Activated CD8-positive, alpha-beta memory T cell treated with anti-CD3 and anti-CD28 coated beads, Interleukin-2, amount 50 U/mL, for 1 hour (primary cell): ENCODE measurements at regions not wholly inside any gene's neighbourhood (a gene's known extent, or its start where the extent isn't known, plus 50 kb on each side); places are given as distances from the start of the nearest gene placed in this dataset.
"Not testable (repeated sequence)": the region's sequence is repeated elsewhere in the genome, so short reads cannot be mapped to it uniquely, and the experiment has no call there.

Experiments
- DNase-seq: peaks from one replicate; pipeline ENCODE4 v3.0.0-alpha.2; 2020; ENCODE audit errors: extremely low read depth

DNA sequence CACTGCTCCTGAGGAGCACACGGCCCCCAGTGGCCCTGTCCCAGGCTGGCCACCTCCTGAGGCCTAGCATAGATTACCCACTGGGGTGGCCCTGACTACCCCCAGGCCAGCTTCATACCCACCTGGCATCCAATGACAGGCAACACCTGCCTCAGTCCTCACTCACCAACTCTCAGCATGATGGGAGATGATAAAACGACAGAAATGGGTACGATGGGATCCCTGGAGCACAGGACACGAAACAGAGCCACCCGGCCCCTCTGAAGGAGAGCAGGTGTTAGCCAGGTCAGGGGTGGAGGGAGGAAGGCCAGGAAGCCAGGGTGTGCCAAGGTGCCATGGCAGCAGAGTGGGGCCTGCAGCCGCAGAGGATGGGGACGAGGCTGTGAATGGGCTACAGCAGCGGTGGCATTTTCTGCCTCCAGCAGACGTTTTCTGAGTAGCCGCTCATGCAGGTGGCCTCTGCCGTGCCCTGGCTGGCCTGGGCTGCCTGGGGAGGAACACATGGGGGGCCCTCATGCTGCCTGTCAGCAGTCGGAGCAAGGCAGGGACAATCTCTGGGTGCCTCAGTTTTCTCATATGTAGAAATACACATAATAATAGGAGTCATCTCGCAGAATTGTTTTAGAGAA is 50.2 kb upstream of the FGF3 start:
- DNase-seq: no peak

- DNase-seq: no peak
Measured at GRCh38 chr11:69870766-69871165, 51.5 kb upstream of the FGF3 start.

- no peak for DNase-seq
Measured at GRCh38 chr11:69873166-69874077, 54.2 kb upstream of the FGF3 start.

GRCh38 chr11:69874178-69874983 is 55.2 kb upstream of the FGF3 start:
- no peak for DNase-seq

DNA sequence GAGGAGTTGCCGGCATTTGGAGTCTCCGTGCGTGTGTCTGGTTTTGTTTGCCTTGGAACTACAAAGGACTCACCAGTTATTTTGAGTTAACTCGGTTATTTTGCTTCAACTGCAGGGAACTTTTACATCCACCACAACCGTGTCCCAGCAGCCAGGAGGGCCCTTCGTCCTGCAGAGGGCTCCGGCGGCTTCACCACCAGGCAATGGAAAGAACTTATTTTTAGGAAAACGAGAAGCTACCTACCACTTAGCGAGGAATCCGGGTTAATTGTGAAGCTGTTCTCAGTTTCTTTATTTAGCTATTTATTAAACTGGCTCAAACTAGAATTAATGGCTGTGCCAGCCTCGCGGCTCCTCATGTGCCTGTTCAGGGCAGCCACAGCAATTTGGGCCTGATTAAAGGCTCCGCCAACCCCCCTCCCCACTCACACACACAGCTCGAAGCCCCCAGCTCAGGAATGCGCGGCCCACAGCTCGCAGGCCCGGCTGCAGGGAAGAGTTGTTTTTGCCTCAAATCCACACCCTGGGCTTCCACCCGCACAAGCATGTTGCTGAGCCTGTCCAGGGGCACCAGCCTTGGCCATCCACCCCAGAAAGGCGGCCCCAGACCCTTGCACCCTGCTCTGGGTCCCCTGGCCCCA is 55.9 kb upstream of the FGF3 start:
- no peak for DNase-seq

DNA sequence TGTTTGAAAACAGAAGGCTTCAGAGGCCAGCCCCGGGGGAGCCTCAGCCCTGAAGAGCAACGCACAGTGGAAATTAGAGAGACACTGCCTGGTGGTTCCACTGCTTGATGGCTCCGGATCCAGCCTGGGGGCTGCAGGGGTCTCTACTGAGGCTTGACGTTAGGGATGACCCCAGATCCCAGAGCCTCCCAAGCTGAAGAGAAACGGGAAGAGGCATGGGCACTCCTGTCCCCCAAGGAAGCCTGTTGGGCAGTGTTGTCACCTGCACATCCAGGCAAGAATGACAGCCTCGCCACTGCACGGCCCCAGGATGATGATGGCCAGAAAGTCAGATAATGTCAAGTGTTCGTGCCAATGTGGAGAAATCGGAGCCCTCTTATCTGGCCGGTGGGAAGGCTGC is 56.8 kb upstream of the FGF3 start:
- no peak for DNase-seq

- DNase-seq: no peak
Measured at GRCh38 chr11:69877235-69877634, 58.0 kb upstream of the FGF3 start.

DNA sequence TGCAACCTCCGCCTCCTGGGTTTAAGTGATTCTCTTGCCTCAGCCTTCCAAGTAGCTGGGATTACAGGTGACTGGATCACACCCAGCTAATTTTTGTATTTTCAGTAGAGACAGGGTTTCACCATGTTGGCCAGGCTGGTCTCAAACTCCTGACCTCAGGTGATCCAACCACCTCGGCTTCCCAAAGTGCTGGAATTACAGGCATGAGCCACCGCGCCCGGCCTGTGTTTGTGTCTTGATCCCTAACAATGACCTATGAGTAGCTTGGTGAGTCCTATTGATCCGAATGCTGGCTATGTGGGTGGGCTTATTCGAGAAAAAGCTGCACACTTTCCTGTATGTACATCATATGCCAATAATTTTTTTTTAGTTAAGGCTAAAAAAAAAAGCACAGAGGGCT is 58.5 kb upstream of the FGF3 start:
- not testable (repeated sequence) for DNase-seq

DNA sequence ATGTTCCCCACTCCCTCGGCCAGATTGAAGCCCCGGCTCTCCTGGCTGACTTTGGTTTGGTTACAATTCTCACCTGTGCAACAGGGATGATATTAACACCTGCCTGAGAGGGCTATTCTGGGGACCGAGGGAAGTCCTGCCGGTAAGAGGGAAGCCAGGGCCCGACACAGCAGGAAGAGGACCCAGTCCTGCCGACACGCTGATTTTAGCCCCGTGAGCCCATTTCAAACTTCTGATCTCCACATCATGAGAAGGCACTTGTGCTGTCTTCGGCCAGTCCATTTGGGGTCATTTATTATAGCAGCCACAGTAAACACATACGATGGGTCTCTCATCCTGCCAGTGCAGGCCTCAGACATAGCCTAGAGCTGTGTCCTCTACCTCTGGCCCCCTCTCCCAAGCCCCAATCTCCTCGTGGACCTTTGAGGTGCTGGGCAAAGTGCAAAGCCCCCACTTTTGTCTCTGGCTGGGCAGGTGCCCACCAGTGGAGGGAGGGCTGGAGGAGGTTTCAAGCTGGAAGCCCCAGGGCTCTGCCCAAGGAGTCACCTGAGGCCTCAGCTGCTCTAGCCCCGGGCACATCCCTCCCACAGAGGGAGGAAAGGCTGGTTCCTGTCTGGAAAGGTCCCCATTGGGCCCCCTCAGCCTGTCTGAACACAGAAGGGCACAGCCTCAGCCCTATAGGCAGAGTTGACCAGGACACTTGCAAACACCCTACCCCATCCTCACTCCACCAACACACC is 59.1 kb upstream of the FGF3 start:
- DNase-seq: no peak

- no peak for DNase-seq
Measured at GRCh38 chr11:69878927-69879728, 59.9 kb upstream of the FGF3 start.

DNA sequence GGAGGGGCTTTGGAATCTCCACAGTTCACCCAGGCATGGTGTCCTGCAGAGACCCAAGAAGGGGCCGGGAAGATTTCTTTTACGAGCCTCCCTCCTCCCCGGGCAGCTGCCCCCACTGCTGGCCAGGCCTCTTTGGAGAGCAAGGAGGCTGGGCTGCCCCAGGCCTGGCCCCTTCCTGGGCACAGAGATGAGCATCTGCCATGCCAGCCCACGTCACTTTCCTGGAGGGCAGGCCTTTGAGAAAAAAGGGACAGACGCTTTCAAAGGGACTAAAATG is 60.5 kb upstream of the FGF3 start:
- DNase-seq: no peak

- DNase-seq: no peak
Measured at GRCh38 chr11:69880041-69880825, 61.0 kb upstream of the FGF3 start.

DNA sequence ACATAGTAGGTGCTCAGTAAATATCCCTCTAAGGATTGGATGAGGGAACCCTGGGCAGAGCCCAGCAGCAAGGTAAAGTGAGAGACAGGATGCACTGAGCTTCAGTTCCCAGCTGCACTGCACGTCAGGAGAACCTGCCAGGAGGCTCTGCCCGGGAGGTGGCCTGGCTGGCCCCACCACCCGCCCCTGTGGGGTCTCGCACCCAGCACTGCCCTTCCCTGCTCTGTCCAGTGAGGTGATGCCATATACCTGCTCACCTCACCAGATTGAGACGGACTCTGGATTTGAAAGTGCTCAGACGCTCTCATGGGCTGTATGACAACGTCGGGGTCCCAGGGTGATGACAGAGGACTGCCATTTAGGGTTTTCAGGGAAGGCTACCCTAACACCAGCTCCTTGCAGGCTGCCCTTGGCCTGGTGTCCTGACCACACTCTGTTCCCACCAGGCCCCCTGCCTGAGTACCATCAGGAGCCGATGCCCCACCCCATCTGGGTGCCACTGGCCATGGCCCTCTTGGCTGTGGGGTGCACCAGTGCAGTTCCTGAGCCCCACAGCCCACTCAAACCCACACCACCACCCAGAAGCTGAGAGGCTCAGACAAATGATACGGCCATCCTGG is 61.7 kb upstream of the FGF3 start:
- no peak for DNase-seq

GRCh38 chr11:69881467-69882269 is 62.5 kb upstream of the FGF3 start:
- no peak for DNase-seq

GRCh38 chr11:69882270-69882608 is 63.0 kb upstream of the FGF3 start:
- DNase-seq: no peak

DNA sequence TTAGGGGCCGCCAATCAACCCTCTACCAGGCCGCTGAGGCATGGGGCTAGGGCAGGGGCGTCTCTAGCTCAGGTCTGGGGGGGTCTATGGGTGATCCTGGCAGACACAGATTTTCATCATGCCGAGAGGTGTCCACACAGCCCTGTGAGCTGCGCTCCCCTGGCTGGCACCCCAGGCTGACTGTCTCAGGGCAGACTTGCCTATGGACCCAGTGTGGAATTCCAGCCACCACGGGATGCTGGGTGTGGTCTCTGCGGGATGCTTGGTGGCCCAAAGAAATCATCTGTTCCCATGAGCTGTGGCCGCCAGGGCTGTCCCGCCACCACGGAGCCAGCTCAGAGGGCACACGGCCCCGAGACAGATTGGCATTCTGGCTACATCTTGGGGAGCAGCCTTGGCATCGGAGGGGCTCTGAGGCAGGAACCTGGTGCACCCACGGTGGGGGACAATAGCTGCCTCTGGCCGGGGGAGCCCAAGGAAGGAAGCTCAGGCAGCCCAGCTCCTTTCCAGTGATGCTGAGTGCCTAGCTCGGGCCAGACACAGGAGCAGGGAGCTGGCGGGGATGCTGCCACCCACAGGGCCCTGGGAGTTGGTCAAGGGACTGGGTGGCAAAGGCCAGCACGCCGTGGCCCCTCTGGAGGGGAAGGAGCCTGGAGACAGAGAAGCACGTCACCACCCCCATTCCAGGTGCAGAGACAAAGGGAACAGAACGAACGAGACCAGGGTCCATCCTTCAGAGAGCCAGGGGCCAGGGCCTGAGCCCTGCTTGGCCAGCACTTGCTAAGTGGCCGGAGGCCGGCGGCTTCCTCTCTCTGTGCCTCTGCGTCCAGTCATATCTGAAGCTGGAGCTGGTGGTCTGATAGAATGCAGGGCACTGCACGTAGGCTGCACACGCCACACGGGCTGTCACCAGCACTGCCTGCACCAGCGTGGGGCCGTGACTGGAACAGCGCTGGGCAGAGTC is 64.4 kb upstream of the FGF3 start:
- DNase-seq: no peak

- no peak for DNase-seq
Measured at GRCh38 chr11:69884286-69884685, 65.1 kb upstream of the FGF3 start.

DNA sequence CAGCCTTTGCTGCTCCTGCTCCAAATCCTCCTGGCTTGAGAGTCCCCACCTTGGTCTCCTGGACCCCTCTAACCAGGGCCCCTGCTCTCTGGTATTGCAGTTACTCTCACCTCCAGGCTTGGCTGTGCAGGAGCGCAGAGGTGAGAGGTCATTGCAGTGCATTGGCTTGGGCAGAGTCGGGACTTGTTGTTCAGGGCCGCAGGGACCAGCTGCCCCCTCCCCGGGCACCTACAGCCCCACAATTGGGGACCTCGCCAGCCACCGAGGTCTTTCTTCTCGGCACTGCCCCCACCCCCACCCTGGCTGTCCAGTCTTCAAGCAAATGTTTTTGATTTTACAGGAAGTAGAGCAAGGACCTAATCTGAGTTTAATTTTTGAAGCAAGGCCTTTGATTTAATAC is 65.5 kb upstream of the FGF3 start:
- DNase-seq: no peak
